H9 (cell line): ENCODE measurements at regions not wholly inside any gene's neighbourhood (a gene's known extent, or its start where the extent isn't known, plus 50 kb on each side); places are given as distances from the start of the nearest gene placed in this dataset.

Experiments
- DNase-seq: peaks from one replicate; pipeline ENCODE4 v3.0.0-alpha.2; 2017
- H2AFZ ChIP-seq: one replicate; pipeline ENCODE4 v1.6.1; 2013; ENCODE audit warnings: mild to moderate bottlenecking, low read length, control low read depth, moderate library complexity
- H2AK5ac ChIP-seq: 2 replicates; pipeline ENCODE4 v1.6.1; 2013; ENCODE audit warnings: low read length, control low read depth, mixed read lengths; ENCODE audit not compliant: insufficient read length
- H2BK120ac ChIP-seq: one replicate; pipeline ENCODE4 v1.6.1; 2013; ENCODE audit warnings: low read depth, mild to moderate bottlenecking, low read length, control low read depth, inconsistent platforms; ENCODE audit not compliant: poor library complexity, severe bottlenecking
- H2BK12ac ChIP-seq: 2 replicates; pipeline ENCODE4 v1.6.1; 2013; ENCODE audit warnings: low read length, control low read depth, mixed read lengths, low read depth; ENCODE audit not compliant: insufficient read length
- H2BK15ac ChIP-seq: 2 replicates; pipeline ENCODE4 v1.6.1; 2013; ENCODE audit warnings: low read depth, low read length, control low read depth
- H2BK20ac ChIP-seq: one replicate; pipeline ENCODE4 v1.6.1; 2013; ENCODE audit warnings: low read depth, mild to moderate bottlenecking, low read length, control low read depth, inconsistent platforms; ENCODE audit not compliant: poor library complexity, severe bottlenecking
- H2BK5ac ChIP-seq: 2 replicates; pipeline ENCODE4 v1.6.1; 2013; ENCODE audit warnings: low read length, control low read depth, mixed read lengths; ENCODE audit not compliant: insufficient read length
- H3K14ac ChIP-seq: 2 replicates; pipeline ENCODE4 v1.6.1; 2013; ENCODE audit warnings: low read length, control low read depth; ENCODE audit not compliant: insufficient read depth
- H3K18ac ChIP-seq: 2 replicates; pipeline ENCODE4 v1.6.1; 2013; ENCODE audit warnings: low read depth, mild to moderate bottlenecking, mixed read lengths, low read length, control low read depth; ENCODE audit not compliant: insufficient read length
- H3K23ac ChIP-seq: 2 replicates; pipeline ENCODE4 v1.6.1; 2013; ENCODE audit warnings: low read length, control low read depth, mixed read lengths, low read depth; ENCODE audit not compliant: insufficient read length
- H3K23me2 ChIP-seq: 2 replicates; pipeline ENCODE4 v1.6.1; 2013; ENCODE audit warnings: low read depth, mild to moderate bottlenecking, mixed read lengths, low read length, control low read depth; ENCODE audit not compliant: insufficient read length, poor library complexity, severe bottlenecking
- H3K27ac ChIP-seq: 2 replicates; pipeline ENCODE4 v1.5.1; 2013; ENCODE audit warnings: low read length, control low read depth, mixed read lengths, low read depth; ENCODE audit not compliant: insufficient read length
- H3K27me3 ChIP-seq: 2 replicates; pipeline ENCODE4 v1.6.1; 2013; ENCODE audit warnings: low read length, control low read depth, inconsistent platforms; ENCODE audit not compliant: insufficient read depth
- H3K4ac ChIP-seq: 2 replicates; pipeline ENCODE4 v1.6.1; 2013; ENCODE audit warnings: low read depth, mild to moderate bottlenecking, control low read depth, inconsistent platforms, low read length, moderate library complexity
- H3K4me1 ChIP-seq: 2 replicates; pipeline ENCODE4 v1.6.1; 2013; ENCODE audit warnings: low read length, control low read depth, inconsistent platforms; ENCODE audit not compliant: insufficient read depth
- H3K4me2 ChIP-seq: 2 replicates; pipeline ENCODE4 v1.6.1; 2013; ENCODE audit warnings: low read length, control low read depth, mixed read lengths; ENCODE audit not compliant: insufficient read length, insufficient read depth
- H3K56ac ChIP-seq: 2 replicates; pipeline ENCODE4 v1.6.1; 2013; ENCODE audit warnings: low read depth, mild to moderate bottlenecking, mixed read lengths, low read length, control low read depth; ENCODE audit not compliant: insufficient read length
- H3K79me1 ChIP-seq: 2 replicates; pipeline ENCODE4 v1.6.1; 2013; ENCODE audit warnings: low read depth, mild to moderate bottlenecking, moderate library complexity, low read length, control low read depth, inconsistent platforms; ENCODE audit not compliant: insufficient read depth, poor library complexity, severe bottlenecking
- H3K79me2 ChIP-seq: 2 replicates; pipeline ENCODE4 v1.6.1; 2013; ENCODE audit warnings: low read length, control low read depth, inconsistent platforms; ENCODE audit not compliant: insufficient read depth
- H3K9ac ChIP-seq: 2 replicates; pipeline ENCODE4 v1.6.1; 2013; ENCODE audit warnings: low read length, control low read depth, mixed read lengths; ENCODE audit not compliant: insufficient read length; ENCODE audit errors: extremely low read depth
- H3K9me3 ChIP-seq: one replicate; pipeline ENCODE4 v1.6.1; 2013; ENCODE audit warnings: low read depth, low read length, inconsistent platforms; ENCODE audit not compliant: control insufficient read depth
- H3T11ph ChIP-seq: one replicate; pipeline ENCODE4 v1.6.1; 2013; ENCODE audit warnings: mild to moderate bottlenecking, low read length, control low read depth, inconsistent platforms
- H4K20me1 ChIP-seq: one replicate; pipeline ENCODE4 v1.6.1; 2013; ENCODE audit not compliant: control insufficient read depth, insufficient read length, insufficient read depth
- H4K5ac ChIP-seq: 2 replicates; pipeline ENCODE4 v1.6.1; 2013; ENCODE audit warnings: low read depth, mild to moderate bottlenecking, mixed read lengths, low read length, control low read depth; ENCODE audit not compliant: insufficient read length
- H4K8ac ChIP-seq: replicated peaks from 2 replicates; pipeline ENCODE4 v1.6.1; 2013; ENCODE audit warnings: low read length, control low read depth, mixed read lengths, low read depth; ENCODE audit not compliant: insufficient read length
- H4K91ac ChIP-seq: 2 replicates; pipeline ENCODE4 v1.6.1; 2013; ENCODE audit warnings: low read depth, mild to moderate bottlenecking, moderate library complexity, mixed read lengths, low read length, control low read depth; ENCODE audit not compliant: insufficient read length
- H3K27ac Mint-ChIP-seq, 3 experiments: 2 replicates in 2 of 3; 3 replicates in 1 of 3; pipeline ENCODE4 v1.8.0; 2020 to 2021; ENCODE audit warnings: mixed read lengths in 3 of 3, mild to moderate bottlenecking in 1 of 3, moderate library complexity in 1 of 3
- H3K27me3 Mint-ChIP-seq: 2 replicates; pipeline ENCODE4 v1.8.0; 2021; ENCODE audit warnings: low read depth, mild to moderate bottlenecking, moderate library complexity, mixed read lengths
- H3K36me3 Mint-ChIP-seq, 3 experiments: 2 replicates in 2 of 3; 3 replicates in 1 of 3; pipeline ENCODE4 v1.8.0; 2020 to 2021; ENCODE audit warnings: low read depth in 3 of 3, mixed read lengths in 3 of 3; ENCODE audit not compliant: insufficient read depth in 1 of 3
- H3K4me1 Mint-ChIP-seq, 2 experiments: 2 replicates each; pipeline ENCODE4 v1.8.0; 2020; ENCODE audit warnings: mixed read lengths in 2 of 2
- H3K4me3 Mint-ChIP-seq, 2 experiments: 2 replicates in 1 of 2; 3 replicates in 1 of 2; pipeline ENCODE4 v1.8.0; 2020 to 2021; ENCODE audit warnings: mild to moderate bottlenecking in 2 of 2, mixed read lengths in 2 of 2, moderate library complexity in 1 of 2
- H3K9me3 Mint-ChIP-seq, 2 experiments: 2 replicates in 1 of 2; 3 replicates in 1 of 2; pipeline ENCODE4 v1.8.0; 2020; ENCODE audit warnings: mild to moderate bottlenecking in 2 of 2, mixed read lengths in 2 of 2, moderate library complexity in 1 of 2
- CTCF ChIP-seq: fragments of 200-600 bp; sonication (generic); conservative IDR thresholded peaks from 3 replicates; pipeline ENCODE4 v1.8.0; 2021; ENCODE audit warnings: antibody characterized with exemption, mild to moderate bottlenecking
- WGBS: extraction: QIAGEN DNeasy Blood & Tissue Kit; methylation state at CpG from one replicate; pipeline ENCODE4 v1.1.7; 2013; ENCODE audit warnings: missing lambda C conversion rate, low lambda C conversion rate, mixed read lengths; ENCODE audit not compliant: insufficient read length; ENCODE audit errors: extremely low coverage; 5-methylcytosine and 5-hydroxymethylcytosine counted together

GRCh38 chr18:1522249-1522615 is 617.6 kb downstream of the ADCYAP1 start:
- Histone ChIP-seq H2AFZ (no peak overlapping the region), H3K4me2 (no peak overlapping the region), H2BK120ac (no peak overlapping the region), H4K8ac (no peak overlapping the region), H3K27ac (no peak overlapping the region), H3K56ac (no peak overlapping the region), H3K23me2 (no peaks in the 10 kb centered on the region), H2AK5ac (no peak overlapping the region), H3K79me2 (no peaks in the 10 kb centered on the region), H3K14ac (no peak overlapping the region), H2BK12ac (no peak overlapping the region), H3K9ac (no peak overlapping the region), H2BK15ac (no peak overlapping the region), H3K4me1 (no peaks in the 10 kb centered on the region), H3K18ac (no peak overlapping the region), H3K27me3 (no peaks in the 10 kb centered on the region), H3K4ac (no peak overlapping the region), H2BK20ac (no peak overlapping the region), H3K23ac (no peak overlapping the region), H4K20me1 (no peaks in the 10 kb centered on the region), H3K9me3 (no peaks in the 10 kb centered on the region), H4K91ac (no peak overlapping the region), H4K5ac (no peak overlapping the region), H3T11ph (no peak overlapping the region), H2BK5ac (no peak overlapping the region), H3K79me1 (no peaks in the 10 kb centered on the region)
- H3K4me1 Mint-ChIP-seq: peaks cover 4 to 10% of the 10 kb centered on the region in 2 experiments
- H3K9me3 Mint-ChIP-seq: peaks cover 5 to 8% of the 10 kb centered on the region in 2 experiments
- H3K36me3 Mint-ChIP-seq: peaks cover 4 to 10% (median 5%) of the 10 kb centered on the region in 3 experiments; a peak in 5 of 7 replicates
- no peaks in the 10 kb centered on the region; the same call in 1 of the 2 replicates for H3K27me3 Mint-ChIP-seq
- H3K27ac Mint-ChIP-seq: 0 out of 7 replicates have a peak overlapping the region, but pooled peaks of 1 of the 3 experiments have one; percentile 40
- H3K4me3 Mint-ChIP-seq: peak overlapping the region in 1 of 2 experiments; percentile 61; a peak in 2 of 5 replicates
- WGBS: no CpG with 5 or more reads among the region's 1 CpG
- TF ChIP-seq CTCF: no peak
- DNase-seq: no peak
